Activated T-cell treated with anti-CD3 and anti-CD28 coated beads for 24 hours (primary cell): ENCODE measurements at regions not wholly inside any gene's neighbourhood (a gene's known extent, or its start where the extent isn't known, plus 50 kb on each side); places are given as distances from the start of the nearest gene placed in this dataset.
"Not testable (repeated sequence)": the region's sequence is repeated elsewhere in the genome, so short reads cannot be mapped to it uniquely, and the experiment has no call there.

Experiments
- DNase-seq: peaks from one replicate; pipeline ENCODE4 v3.0.0-alpha.2; 2020; ENCODE audit warnings: low read depth

DNA sequence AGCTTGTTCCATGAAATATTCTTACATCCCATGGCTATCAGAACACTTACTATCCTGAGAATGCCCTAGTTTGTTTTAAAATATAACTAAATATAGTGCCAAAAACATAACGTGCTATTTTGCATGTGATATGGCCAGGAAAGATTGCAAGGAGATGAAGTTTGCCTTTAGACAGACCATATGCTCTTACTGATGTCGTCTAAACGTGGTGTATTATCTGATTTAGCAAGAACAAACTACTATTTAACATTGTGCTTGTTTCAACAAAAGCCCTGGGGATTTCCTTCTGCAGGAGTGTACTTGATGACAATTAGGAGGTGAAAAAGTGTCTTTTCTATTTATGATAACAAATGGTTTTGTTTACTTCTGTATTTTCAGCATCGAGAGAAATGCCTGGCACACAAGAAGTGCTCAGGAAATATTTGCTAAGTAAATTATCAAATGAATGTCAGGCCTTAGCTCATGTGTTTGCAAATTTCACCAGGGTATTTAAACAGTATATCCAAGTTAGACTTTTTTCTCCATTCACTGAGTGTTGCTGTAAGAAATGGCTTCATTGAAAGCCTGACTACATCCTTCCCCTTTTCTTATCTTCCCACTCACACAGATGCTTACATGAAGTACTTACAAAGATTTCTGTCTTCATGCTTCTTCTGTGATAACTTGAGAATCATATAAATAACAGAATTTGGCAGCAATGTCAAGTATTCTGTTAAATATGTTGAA is 1033.6 kb downstream of the CDH8 start:
- DNase-seq, result no peak

DNA sequence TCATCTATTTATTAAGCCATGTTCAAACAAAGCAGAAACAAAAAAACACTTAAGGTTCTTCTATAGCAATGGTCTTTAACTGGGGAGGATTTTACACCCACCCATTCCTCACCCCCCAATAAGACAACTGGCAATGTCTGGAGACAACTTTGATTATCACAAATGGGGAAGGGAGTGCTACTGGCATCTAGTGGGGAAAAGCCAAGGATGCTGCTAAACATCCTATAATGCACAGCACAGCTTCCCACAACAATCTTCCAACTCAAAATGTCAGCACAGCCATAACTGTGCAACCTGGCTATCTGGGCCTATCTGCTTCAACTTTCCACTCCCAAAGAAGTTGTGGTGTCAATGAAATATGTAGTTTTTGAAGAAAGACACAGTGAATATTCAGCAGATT is 1044.4 kb downstream of the CDH8 start:
- DNase-seq, result no peak

DNA sequence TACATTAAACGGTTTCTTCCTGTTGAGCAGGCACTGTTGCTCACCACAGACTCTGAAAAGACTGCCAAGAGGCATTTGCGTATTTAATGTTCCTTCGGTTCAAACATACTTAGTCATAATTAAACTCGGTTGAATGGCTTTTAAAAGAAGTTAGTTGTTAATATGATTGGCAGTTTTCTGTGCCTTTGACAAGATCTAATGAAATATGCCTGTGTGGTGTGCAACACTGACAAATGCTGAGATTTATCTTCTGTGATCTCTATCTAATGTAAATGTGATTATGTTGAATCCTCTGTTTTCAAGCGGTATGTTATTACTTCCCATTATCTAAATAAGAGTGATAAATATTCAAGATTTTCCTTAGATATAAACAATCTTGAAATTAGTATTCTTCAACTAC is 1046.6 kb downstream of the CDH8 start:
- no peak for DNase-seq

DNA sequence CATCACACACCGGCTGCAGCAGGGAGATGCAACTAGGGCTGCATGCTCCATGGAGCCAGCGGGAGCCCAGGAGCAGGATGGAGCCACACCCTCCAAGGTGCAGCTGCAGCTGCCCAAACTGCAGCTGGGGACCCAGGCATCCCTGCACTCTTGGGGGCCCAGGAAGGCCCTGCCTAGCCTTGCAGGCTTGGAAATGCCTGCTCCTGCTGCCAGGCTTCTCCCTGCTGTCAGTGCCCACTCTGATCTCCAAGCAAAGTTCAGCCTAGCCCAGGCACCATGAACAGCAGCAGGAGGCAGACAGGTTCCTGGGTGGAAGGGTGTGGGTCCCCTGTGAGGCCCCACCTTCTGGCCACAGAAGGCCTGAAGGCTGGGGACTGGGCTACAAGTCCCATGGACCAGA is 1057.1 kb downstream of the CDH8 start:
- no peak for DNase-seq

DNA sequence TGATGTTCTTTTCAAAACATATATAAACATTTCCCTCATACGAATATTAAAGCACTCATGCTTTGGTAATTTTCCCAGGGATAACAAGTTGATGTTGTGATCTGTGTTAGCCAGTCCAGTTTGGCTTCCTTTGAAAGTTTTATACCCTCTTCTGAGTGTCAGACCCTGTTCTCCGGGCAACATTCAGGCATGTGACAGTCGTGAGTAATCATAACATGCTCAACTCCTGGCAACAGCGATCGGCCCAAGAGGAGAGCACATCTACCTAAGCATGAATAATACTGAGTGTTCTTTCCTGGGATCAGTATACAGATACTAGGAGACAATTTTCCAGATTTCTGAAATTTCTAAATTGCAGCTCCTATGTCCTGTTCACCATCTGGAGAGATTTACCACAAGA is 1086.4 kb downstream of the CDH8 start:
- DNase-seq, result no peak

DNA sequence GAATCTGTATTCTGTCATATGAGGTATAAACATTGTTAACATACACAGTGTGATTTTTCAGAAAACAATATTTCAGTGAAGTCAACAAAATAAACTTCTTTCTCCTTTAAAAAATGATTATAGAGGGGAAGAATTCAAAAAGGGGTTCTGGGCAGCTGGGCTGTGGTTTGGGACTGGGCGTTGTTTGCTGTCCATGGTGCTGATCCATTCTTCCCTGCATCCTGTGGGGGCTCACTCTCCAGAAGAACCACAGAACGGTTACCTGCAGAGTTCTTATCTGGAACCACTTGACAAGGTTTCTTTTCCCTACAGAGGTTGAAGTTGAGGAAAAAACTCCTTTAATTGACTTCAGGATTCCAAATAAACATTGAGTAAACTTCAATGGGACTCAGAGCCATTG is 1091.0 kb downstream of the CDH8 start:
- DNase-seq, result no peak

DNA sequence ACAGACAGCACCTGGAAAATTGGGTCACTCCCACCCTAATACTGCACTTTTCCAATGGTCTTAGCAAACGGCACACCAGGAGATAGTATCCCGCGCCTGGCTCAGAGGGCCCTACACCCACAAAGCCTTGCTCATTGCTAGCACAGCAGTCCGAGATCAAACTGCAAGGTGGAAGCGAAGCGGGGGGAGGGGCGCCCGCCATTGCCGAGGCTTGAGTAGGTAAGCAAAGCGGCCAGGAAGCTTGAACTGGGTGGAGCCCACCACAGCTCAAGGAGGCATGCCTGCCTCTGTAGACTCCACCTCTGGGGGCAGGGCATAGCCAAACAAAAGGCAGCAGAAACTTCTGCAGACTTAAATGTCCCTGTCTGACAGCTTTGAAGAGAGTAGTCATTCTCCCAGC is 1100.0 kb downstream of the CDH8 start:
- DNase-seq, result not testable (repeated sequence)

DNA sequence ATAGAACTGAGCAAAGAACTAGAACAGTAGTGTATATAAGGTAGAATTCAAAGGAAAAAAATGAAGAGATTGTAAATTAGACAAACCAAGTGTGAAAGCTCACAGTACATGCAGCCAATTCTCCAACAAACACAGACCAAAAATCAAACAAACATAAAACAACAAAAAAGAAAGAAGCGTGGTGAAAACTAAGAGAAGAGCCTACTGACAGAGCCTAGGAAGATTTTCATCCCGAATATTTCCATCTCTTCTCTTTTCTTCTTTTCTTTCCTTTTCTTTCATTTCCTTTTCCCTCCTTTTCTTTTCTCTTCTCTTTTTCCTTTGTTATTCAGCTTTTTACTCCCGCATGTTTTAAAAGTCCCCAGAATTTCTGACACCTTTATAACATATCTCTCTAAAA is 1103.6 kb downstream of the CDH8 start:
- DNase-seq, result no peak

DNA sequence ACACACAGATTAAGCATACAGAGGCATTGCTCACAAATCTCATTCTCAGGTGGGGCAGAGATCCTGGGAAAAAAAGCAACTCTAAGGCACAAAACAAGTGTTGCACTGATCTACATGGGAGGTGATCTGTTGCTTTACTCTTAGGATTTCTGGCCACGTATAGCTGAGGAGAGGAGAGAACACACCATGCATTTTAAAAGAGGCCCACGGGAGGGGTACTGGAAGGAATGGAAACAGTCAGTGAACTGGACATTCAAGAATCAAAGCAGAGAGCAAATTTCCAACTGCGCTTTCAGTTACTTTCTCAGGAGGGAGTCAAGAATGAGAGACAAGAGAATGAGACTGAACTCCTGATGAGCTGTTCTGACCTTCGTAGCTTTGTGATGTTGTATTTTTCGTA is 1105.9 kb downstream of the CDH8 start:
- DNase-seq, result no peak

DNA sequence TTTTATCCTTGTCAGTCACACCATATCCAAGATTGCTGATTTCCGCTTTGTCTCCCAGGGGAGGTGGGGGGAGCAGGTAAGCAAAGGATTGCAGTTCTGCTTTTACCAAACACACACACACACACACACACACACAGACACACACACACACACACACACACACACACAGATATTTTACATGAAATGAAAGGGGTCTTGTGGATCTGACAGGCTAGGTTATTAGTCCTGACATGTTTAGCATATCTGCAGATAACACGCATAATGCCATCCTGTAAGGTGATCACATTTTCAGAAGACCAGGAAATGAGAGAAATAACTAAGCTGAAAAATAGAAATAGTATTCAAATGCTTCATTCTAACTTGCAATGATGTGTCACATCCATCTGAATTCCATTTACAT is 1113.3 kb downstream of the CDH8 start:
- no peak for DNase-seq

DNA sequence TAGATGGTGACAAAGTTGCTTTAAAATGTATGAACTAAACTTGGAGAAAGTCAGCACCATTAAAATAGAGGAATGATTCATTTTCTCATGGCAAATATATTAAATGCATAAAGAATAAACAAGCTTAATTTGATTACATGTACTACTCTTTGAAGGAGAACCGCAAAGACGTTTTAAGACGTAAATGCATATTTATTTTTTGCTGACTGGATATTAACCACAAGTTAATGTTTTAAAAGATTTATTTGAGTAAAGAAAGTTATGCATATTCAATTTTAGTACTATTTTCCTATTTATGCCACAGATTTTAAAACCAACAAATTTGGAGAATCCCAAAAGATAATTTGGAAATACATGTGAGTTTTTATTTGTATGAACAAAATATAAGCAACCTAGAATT is 1121.9 kb downstream of the CDH8 start:
- no peak for DNase-seq

DNA sequence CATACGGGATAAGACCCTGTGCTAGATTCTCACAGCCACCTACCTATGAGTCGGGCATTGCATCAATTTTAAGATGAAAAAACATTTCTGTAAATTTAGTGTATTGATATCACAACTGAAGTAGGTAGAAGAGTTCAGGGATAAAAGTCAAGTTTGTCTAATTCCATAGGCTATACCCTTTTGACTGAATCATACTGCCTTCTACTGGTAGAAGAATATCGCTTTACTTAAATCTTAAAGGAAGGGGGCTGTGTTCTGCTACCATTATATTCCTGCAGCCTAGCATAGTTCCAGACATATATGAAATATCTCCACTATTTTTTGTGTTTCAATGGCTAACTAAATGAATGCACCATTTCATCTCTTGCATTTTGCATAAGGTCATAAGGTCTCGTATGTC is 1128.6 kb downstream of the CDH8 start:
- DNase-seq, result no peak

DNA sequence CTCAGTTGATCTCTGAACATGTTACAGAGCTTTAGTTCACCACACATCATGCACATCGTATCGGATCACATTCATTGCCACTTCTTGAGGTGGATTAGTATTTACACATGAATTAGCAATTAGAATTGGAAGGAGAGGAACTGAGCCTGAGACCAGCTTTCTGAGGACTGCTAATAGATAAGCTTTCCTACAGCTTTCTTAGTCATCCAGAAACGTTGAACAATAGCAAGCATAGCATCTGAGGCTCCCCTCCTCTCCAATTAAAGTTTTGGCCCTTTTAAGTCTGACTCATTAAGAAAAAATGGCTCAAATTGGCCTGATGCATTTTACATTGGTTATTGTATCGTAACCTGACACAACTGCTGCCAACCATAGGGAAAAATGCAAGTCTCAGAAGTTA is 1130.4 kb downstream of the CDH8 start:
- DNase-seq, result no peak

DNA sequence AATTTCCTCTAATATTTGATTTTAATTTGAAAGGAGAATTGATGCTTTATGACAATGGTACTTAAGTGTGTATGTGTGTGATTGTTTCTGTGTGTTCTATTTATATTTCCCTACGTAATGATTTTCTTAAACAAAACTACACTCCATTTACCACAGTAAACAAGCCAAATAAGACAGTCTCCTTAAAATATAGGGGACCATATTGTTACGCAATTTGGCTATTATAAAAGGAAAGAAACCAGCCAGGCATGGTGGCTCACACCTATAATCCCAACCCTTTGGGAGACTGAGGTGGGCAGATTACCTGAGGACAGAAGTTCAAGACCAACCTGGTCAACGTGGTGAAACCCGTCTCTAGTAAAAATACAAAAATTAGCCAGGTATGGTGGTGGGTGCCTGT is 1134.1 kb downstream of the CDH8 start:
- DNase-seq, result no peak

DNA sequence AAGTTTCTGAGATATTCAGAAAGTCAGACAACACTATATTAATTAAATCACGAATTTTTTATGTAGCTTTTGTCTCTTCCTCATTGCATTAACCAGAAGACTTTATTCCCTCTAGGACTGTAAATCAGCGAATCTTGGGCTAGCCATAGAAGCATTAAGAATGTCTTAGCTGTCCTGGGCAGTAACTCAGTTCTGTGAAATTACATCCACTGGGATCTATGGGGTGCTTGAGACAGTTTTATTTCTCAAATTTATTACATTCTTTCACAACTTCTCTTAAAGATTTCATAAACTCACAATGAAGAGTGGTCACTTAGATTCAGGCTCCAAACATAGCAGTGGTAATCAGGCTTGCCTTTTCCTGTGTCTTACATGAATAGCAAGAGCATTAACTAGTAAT is 1153.4 kb downstream of the CDH8 start:
- no peak for DNase-seq

DNA sequence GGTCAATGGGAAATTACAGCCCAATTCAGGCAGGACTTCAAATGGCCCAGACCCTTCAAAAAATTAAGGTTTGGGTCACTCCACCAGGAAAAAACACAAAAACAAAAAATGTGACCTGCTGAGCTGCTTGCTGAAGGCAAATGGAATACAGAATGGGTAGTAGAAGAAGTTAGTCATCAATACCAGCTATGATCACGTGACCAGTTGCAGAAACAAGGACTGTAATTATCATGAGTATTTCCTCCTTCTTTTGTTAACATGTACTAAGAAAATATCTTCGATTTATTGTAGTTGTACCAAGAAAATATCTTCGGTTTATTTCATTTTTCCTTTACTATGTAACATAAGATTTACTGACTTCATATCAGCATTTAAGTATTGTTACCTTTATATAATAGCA is 1183.6 kb downstream of the CDH8 start:
- DNase-seq, result no peak

DNA sequence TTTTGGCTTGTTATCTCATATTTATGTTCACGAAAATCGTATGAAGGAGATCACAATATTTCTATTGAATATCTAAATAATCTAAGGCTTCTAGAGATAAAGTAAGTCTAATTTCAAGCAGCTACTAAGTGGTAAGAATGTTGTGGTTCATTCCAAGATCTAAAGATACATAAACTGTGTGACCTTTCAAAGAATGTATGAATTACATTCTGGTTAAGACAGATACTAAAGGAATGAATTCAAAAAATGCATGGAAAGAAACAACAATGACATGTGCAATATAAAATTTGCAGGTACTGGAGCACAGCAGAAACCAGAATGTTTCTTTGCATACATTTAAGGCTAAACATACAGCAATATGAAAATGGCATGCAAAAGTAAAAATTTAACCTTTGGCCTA is 1214.6 kb downstream of the CDH8 start:
- DNase-seq, result no peak

DNA sequence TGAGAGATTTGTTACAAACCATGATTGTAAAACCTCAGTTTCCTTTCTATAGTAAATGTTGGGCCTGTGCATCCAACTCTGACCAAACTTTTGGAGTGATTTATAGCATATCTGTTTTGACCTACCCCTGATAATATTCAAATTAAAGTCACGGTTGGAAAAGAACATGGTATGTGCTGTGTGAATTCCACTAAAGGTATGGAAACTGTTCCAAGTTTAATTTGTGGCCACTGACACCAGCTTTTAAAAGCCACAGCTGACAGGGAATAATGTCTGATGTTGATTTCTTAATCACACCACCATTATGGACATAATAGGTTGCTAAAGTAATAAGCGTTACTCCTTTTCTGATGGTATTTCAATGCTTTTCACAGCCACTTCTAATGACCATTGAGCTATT is 1215.9 kb downstream of the CDH8 start:
- DNase-seq, result no peak

DNA sequence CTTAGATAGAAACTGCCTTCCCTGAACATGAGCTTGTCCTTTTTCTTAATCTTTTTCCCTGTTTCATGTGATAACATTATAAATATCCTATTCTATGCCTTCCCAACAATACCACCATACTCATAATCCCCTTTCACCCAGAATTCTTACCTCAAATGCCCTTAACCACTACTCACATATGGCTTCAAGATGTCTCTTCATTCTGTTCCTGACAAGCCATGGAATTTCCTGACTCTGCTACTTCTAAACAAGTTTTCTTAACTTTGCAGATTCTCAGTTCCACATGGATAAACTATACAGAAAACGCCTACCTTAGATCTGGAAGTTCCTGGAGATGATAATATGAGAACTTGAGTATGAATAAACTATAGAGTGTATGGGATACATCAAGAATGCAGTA is 1217.8 kb downstream of the CDH8 start:
- no peak for DNase-seq

DNA sequence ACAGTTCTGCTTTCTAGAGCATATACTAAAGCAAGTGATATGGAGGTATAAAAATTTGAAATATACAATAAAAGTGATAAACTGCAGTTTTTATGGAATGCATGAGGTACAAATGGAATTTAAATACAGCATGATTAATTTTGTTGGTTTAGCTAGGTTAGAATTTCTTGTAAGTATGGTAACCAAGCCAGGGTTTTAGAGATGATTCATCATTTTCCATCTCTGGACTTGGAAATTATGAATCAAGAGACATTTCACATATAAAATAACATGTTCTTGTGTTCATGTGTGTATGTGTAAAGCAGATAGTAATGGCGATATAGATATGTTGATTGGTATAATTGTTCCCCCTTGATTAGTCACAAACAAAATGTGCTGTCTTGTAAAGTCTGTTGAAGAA is 1219.8 kb downstream of the CDH8 start:
- no peak for DNase-seq

DNA sequence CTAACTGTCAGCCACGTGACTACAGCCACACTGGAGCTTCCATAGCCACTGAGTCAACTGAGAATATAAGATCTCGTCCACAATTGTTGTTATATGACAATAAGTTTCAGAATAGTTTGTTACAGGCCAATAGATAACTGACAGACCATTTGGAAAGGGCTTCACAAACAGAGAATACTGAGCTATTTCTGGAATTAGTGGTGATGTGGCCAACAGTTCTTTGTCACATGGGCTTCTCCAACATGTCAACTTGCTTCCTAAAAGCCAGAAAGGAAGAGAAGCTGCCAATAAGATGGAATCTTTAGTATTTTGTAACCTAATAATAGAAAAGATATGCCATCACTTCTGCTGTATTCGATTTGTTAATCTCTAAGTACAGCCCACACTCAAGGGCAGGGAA is 1220.4 kb downstream of the CDH8 start:
- DNase-seq, result no peak

DNA sequence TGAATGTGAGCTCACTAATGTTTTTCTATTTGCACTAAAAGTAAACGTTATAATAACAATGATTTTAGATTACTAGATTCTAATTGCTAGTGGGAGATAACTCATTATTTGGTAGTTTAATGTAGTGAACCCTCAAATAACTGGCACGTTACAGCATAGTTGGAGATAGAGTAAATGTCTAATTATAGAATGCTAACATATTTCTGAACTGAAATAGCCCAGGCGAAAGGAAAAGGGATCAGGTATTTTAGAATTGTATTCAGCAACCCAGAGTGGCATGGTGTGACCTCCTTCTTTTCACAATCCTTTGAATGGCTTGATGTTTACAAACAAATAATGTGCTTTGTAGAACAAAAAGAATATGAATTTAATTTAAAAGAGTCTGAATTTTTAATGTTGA is 1221.2 kb downstream of the CDH8 start:
- DNase-seq, result no peak

DNA sequence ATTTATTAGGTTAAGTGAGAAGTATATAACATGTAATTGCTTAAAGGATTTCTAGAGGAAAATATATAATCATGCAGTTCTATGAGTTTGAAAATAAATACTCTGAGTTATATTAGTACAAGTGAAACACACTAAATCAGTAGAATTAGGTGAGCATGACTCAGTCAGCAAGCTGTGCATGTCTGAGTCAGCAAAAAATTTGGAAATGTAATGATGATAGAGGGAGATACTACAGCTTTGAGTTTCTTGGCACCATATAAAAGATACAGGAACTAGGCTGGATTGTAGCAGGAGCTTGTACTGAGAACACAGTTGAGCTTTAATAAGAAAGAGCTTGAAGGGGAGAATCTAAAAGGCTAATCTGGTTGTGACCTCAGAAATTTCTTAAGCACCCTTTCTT is 1224.6 kb downstream of the CDH8 start:
- no peak for DNase-seq

DNA sequence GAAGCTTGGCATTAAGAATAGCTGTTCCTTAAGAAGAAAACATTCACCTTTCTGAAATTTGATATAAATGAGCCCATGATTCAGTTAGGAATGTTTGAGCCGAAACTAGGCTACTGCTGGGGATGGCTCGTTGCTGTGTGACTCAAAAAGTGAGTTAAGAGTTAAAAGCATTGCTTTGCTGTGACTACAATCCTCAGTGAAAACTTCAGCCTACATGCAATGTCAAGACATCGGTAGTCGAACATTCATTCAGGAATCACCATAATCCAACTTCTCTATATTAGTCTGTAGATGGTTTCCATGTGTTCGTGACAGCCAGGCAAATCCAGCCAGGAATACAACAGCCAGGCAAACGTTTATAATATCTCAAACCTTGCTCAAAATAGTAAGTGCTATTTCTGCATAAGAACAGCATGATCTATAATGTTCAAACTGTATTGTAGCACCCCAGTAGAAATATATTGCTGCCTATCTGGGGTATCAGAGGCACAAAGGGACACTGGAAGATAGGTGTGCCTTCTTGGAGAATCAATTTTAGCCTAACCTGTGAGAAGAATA is 1225.1 kb downstream of the CDH8 start:
- no peak for DNase-seq

DNA sequence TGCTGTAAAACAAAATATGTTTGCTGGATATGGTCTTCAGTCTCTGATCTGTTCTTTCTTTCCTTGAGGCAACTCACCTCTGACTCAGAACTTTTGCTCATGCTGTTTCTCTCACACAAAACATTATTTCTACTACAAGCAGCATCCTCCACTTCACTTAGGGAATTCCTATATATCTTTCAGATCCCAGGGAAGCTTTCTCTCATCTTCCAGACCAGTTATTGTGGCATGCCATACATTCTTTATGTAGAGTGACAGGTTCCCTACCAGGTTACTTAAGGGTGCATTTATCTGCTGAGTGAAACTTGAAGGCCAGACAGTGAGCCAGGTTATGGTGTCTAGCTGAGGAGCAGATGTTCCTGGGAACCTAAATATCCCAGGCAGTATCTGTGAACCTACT is 1226.0 kb downstream of the CDH8 start:
- DNase-seq, result no peak
